PFSK-1 (cell line): ENCODE measurements at regions not wholly inside any gene's neighbourhood (a gene's known extent, or its start where the extent isn't known, plus 50 kb on each side); places are given as distances from the start of the nearest gene placed in this dataset.

ENCODE experiments used
- FOXP2 ChIP-seq: optimal IDR thresholded peaks from 2 replicates; pipeline ENCODE3; 2011; ENCODE audit warnings: borderline replicate concordance, control low read depth, inconsistent platforms; ENCODE audit not compliant: insufficient read depth; ENCODE audit errors: extremely low read length, extremely low read depth
- POLR2AphosphoS5 ChIP-seq: IDR thresholded peaks from 2 replicates; pipeline ENCODE4 v1.6.1; 2012; ENCODE audit warnings: low read depth, mild to moderate bottlenecking, control low read depth, low read length, moderate library complexity
- SIN3A ChIP-seq: IDR thresholded peaks from 2 replicates; pipeline ENCODE4 v1.6.1; 2012; ENCODE audit warnings: mild to moderate bottlenecking, low read length, moderate library complexity, borderline replicate concordance; ENCODE audit not compliant: insufficient read depth
- TAF1 ChIP-seq: IDR thresholded peaks from 2 replicates; pipeline ENCODE4 v1.6.1; 2012; ENCODE audit warnings: low read length, control low read depth, borderline replicate concordance; ENCODE audit not compliant: insufficient read depth

GRCh38 chr3:124147946-124148345, 156.0 kb upstream of the ROPN1 start:
- TF ChIP-seq FOXP2 (no peak), POLR2AphosphoS5 (no peak), SIN3A (no peak), TAF1 (no peak)
